Lower leg skin (tissue), 3 donors: ENCODE measurements at regions not wholly inside any gene's neighbourhood (a gene's known extent, or its start where the extent isn't known, plus 50 kb on each side); places are given as distances from the start of the nearest gene placed in this dataset.

Experiments used
- POLR2A ChIP-seq, 2 donors: fragments of 450-650 bp; IDR thresholded peaks; one replicate each; pipeline ENCODE4 v1.6.1; 2016 to 2017; ENCODE audit warnings: antibody characterized with exemption in 2 of 2, mild to moderate bottlenecking in 1 of 2, moderate library complexity in 1 of 2
- TF ChIP-seq, protein P1 (sequence below), 3 donors: fragments of 450-650 bp; IDR thresholded peaks; one replicate each; pipeline ENCODE4 v1.5.1; 2016; ENCODE audit warnings: antibody characterized with exemption in 3 of 3, mild to moderate bottlenecking in 3 of 3, moderate library complexity in 2 of 3

DNA sequence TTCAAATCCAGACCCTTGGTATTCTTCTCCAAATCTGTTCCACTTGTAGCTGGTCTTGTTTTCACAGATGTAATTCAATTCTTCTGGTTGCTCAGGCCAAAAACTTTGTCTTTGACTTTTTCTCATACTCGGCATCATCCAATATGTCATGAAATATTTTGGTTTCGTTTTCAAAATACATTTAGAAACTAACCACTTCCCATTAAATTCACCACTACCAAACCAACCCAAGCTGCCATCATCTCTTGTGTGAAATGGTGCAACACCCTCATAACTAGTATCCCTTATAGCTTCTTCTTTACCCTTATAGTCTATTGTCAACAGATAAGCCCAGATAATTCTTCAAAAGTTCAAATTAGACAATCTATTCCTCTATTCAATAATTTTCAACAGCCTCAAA lies 192.1 kb downstream of the PRR32 start:
- TF ChIP-seq, protein P1, sequence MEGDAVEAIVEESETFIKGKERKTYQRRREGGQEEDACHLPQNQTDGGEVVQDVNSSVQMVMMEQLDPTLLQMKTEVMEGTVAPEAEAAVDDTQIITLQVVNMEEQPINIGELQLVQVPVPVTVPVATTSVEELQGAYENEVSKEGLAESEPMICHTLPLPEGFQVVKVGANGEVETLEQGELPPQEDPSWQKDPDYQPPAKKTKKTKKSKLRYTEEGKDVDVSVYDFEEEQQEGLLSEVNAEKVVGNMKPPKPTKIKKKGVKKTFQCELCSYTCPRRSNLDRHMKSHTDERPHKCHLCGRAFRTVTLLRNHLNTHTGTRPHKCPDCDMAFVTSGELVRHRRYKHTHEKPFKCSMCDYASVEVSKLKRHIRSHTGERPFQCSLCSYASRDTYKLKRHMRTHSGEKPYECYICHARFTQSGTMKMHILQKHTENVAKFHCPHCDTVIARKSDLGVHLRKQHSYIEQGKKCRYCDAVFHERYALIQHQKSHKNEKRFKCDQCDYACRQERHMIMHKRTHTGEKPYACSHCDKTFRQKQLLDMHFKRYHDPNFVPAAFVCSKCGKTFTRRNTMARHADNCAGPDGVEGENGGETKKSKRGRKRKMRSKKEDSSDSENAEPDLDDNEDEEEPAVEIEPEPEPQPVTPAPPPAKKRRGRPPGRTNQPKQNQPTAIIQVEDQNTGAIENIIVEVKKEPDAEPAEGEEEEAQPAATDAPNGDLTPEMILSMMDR (IDR thresholded peaks at IDR 0.05) = no peak
- TF ChIP-seq POLR2A (IDR thresholded peaks at IDR 0.05) = no peak
